ENCODE measurements at regions not wholly inside any gene's neighbourhood (a gene's known extent, or its start where the extent isn't known, plus 50 kb on each side); places are given as distances from the start of the nearest gene placed in this dataset.
A peak's percentile ranks its signal among the peaks of the same experiment; 100 is the strongest.

- no peak overlapping the region for H3K4me3 ChIP-seq (ENCODE audit: low read depth, low read length)
- H3K36me3 ChIP-seq (ENCODE audit: control insufficient read depth, insufficient read depth, low read length), result no peaks in the 10 kb centered on the region
- DNase-seq (ENCODE audit: low read depth), result no peak
- no peaks in the 10 kb centered on the region for H3K27me3 ChIP-seq (ENCODE audit: control insufficient read depth, insufficient read depth, low read length)
- TF ChIP-seq, protein P1, sequence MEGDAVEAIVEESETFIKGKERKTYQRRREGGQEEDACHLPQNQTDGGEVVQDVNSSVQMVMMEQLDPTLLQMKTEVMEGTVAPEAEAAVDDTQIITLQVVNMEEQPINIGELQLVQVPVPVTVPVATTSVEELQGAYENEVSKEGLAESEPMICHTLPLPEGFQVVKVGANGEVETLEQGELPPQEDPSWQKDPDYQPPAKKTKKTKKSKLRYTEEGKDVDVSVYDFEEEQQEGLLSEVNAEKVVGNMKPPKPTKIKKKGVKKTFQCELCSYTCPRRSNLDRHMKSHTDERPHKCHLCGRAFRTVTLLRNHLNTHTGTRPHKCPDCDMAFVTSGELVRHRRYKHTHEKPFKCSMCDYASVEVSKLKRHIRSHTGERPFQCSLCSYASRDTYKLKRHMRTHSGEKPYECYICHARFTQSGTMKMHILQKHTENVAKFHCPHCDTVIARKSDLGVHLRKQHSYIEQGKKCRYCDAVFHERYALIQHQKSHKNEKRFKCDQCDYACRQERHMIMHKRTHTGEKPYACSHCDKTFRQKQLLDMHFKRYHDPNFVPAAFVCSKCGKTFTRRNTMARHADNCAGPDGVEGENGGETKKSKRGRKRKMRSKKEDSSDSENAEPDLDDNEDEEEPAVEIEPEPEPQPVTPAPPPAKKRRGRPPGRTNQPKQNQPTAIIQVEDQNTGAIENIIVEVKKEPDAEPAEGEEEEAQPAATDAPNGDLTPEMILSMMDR (IDR thresholded peaks at IDR 0.05; ENCODE audit: insufficient read depth, low read length, severe bottlenecking), result no peak
- FAIRE-seq, result peak; percentile 50
Observed at GRCh38 chr6:14455427-14455826, 337.9 kb downstream of the CD83 start.

GRCh38 chr6:14455876-14456648 is 338.5 kb downstream of the CD83 start:
- H3K27me3 ChIP-seq (ENCODE audit: control insufficient read depth, insufficient read depth, low read length), result no peaks in the 10 kb centered on the region
- no peaks in the 10 kb centered on the region for H3K36me3 ChIP-seq (ENCODE audit: control insufficient read depth, insufficient read depth, low read length)
- TF ChIP-seq, protein P1 (IDR thresholded peaks at IDR 0.05; ENCODE audit: insufficient read depth, low read length, severe bottlenecking), result no peak
- H3K4me3 ChIP-seq (ENCODE audit: low read depth, low read length), result no peak overlapping the region
- DNase-seq (ENCODE audit: low read depth), result no peak
- FAIRE-seq, result no peak

GRCh38 chr6:14456941-14457340 is 339.4 kb downstream of the CD83 start:
- no peaks in the 10 kb centered on the region for H3K36me3 ChIP-seq (ENCODE audit: control insufficient read depth, insufficient read depth, low read length)
- H3K4me3 ChIP-seq (ENCODE audit: low read depth, low read length), result no peak overlapping the region
- DNase-seq (ENCODE audit: low read depth) (peak; percentile 65), FAIRE-seq (no peak)
- TF ChIP-seq, protein P1 (IDR thresholded peaks at IDR 0.05; ENCODE audit: insufficient read depth, low read length, severe bottlenecking), result no peak
- no peaks in the 10 kb centered on the region for H3K27me3 ChIP-seq (ENCODE audit: control insufficient read depth, insufficient read depth, low read length)

DNA sequence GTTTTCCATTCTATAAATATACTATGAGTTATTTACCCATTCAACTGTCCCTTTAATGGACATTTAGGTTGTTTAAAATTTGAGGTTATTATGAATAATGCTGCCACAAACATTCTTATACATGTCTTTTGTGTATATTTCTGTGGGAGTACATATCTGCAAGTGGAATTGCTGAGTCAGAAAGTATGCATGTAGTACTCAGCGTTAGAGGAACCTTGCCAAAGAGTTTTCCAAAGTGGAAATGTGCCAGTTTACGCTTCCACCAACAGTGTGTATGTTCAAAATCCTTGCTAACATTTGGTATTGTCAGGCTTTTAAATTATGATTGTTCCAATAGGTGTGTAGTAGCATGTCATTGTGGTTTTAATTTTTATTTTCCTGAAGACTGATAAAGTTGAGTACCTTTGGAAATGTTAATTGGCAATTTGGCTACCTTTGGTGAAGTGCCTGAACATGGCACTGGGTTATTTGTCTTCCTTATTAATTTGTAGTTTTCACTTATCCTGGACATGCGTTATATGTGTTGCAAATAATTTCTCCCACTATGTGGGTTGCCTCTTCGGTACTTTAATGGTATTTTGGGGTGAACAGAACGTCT is 341.2 kb downstream of the CD83 start:
- Histone ChIP-seq H3K4me3 (ENCODE audit: low read depth, low read length) (no peak overlapping the region), H3K36me3 (ENCODE audit: control insufficient read depth, insufficient read depth, low read length) (no peaks in the 10 kb centered on the region)
- no peak for FAIRE-seq

DNA sequence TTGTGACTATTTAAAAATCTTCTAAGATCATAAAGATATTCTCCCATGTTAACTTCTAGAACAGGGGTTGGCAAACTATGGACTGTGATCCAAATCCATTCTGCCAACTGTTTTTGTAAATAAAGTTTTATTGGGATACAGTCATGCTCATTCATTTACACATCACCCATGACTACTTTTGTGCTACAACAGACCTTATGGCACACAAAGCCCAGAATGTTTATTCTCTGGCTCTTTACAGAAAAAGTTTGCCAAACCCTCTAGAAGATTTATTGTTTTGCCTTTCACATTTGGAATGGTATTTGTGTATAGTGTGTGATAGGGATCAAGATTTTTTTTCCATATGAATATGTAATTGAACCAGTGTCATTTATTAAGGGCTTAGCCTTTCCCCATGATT is 341.7 kb downstream of the CD83 start:
- H3K27me3 ChIP-seq (ENCODE audit: control insufficient read depth, insufficient read depth, low read length), result no peaks in the 10 kb centered on the region
- FAIRE-seq (no peak), DNase-seq (ENCODE audit: low read depth) (no peak)
- TF ChIP-seq, protein P1 (IDR thresholded peaks at IDR 0.05; ENCODE audit: insufficient read depth, low read length, severe bottlenecking), result no peak
- no peak overlapping the region for H3K4me3 ChIP-seq (ENCODE audit: low read depth, low read length)
- no peaks in the 10 kb centered on the region for H3K36me3 ChIP-seq (ENCODE audit: control insufficient read depth, insufficient read depth, low read length)

More for the DNA sequence above, 341.2 kb downstream of the CD83 start:
- peak; percentile 84 for DNase-seq (ENCODE audit: low read depth)
- H3K27me3 ChIP-seq (ENCODE audit: control insufficient read depth, insufficient read depth, low read length), result no peaks in the 10 kb centered on the region
- TF ChIP-seq, protein P1 (IDR thresholded peaks at IDR 0.05; ENCODE audit: insufficient read depth, low read length, severe bottlenecking), result no peak
